Osteoblast (primary cell): ENCODE measurements at regions not wholly inside any gene's neighbourhood (a gene's known extent, or its start where the extent isn't known, plus 50 kb on each side); places are given as distances from the start of the nearest gene placed in this dataset.
A peak's percentile ranks its signal among the peaks of the same experiment; 100 is the strongest.

Experiments
- DNase-seq: peaks from one replicate; pipeline ENCODE4 v3.0.0; 2011; ENCODE audit warnings: low spot score, mixed read lengths; ENCODE audit not compliant: insufficient read length; ENCODE audit errors: missing footprints
- H2AFZ ChIP-seq: 2 replicates; pipeline ENCODE4 v1.6.0; 2011; ENCODE audit warnings: mild to moderate bottlenecking, low read length
- H3K27ac ChIP-seq: 2 replicates; pipeline ENCODE4 v1.5.1; 2011; ENCODE audit warnings: mild to moderate bottlenecking, low read depth, low read length, moderate library complexity
- H3K27me3 ChIP-seq: 2 replicates; pipeline ENCODE4 v1.6.0; 2012; ENCODE audit warnings: mild to moderate bottlenecking, control low read depth, inconsistent platforms, low read length, moderate library complexity; ENCODE audit not compliant: insufficient read depth
- H3K36me3 ChIP-seq: 2 replicates; pipeline ENCODE4 v1.5.1; 2011; ENCODE audit warnings: mild to moderate bottlenecking, low read length, control low read depth, moderate library complexity; ENCODE audit not compliant: insufficient read depth
- H3K4me1 ChIP-seq: 2 replicates; pipeline ENCODE4 v1.5.1; 2011; ENCODE audit warnings: mild to moderate bottlenecking, low read length, control low read depth, moderate library complexity; ENCODE audit not compliant: insufficient read depth
- H3K4me2 ChIP-seq: 2 replicates; pipeline ENCODE4 v1.6.0; 2011; ENCODE audit warnings: mild to moderate bottlenecking, low read length; ENCODE audit not compliant: insufficient read depth
- H3K4me3 ChIP-seq: fragments of 200-600 bp; sonication (generic); 3 replicates; pipeline ENCODE4 v1.5.1; 2012; ENCODE audit warnings: mild to moderate bottlenecking, low read length, inconsistent platforms; ENCODE audit not compliant: insufficient read depth
- H3K79me2 ChIP-seq: 2 replicates; pipeline ENCODE4 v1.6.0; 2012; ENCODE audit warnings: mild to moderate bottlenecking, low read length, control low read depth, inconsistent platforms; ENCODE audit not compliant: insufficient read depth
- H3K9me3 ChIP-seq: 2 replicates; pipeline ENCODE4 v1.5.1; 2011; ENCODE audit warnings: low read depth, low read length, control low read depth
- H4K20me1 ChIP-seq: 2 replicates; pipeline ENCODE4 v1.6.0; 2012; ENCODE audit warnings: mild to moderate bottlenecking, low read length, control low read depth; ENCODE audit not compliant: insufficient read depth
- TF ChIP-seq, protein P1 (sequence below): IDR thresholded peaks from 2 replicates; pipeline ENCODE4 v1.5.1; 2011; ENCODE audit warnings: mild to moderate bottlenecking, low read depth, low read length, moderate library complexity; ENCODE audit errors: extremely low read depth

DNA sequence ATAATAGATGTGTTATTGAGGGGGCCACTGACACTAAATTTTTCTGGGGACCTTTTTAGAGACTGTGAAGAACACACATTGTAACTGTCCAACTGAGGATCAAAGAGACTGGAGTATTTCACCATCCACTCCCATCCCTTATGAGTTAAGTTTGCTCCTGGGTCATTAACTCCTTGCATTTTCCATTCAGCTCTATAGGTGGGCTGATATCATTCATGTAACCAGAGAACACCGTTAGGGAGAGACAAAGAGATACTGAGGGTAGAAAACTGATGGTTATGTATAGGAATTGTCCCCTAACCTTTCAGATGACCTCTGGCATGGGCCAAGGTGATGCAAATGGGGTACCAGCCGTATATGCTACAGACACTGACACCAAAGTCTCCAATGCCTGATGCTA is 142.4 kb upstream of the TLR4 start:
- Histone ChIP-seq H3K4me3 (no peak overlapping the region), H2AFZ (no peak overlapping the region), H3K4me2 (no peak overlapping the region), H3K27me3 (no peaks in the 10 kb centered on the region), H3K79me2 (no peaks in the 10 kb centered on the region), H3K27ac (no peak overlapping the region), H4K20me1 (no peaks in the 10 kb centered on the region), H3K9me3 (no peaks in the 10 kb centered on the region), H3K36me3 (no peaks in the 10 kb centered on the region), H3K4me1 (no peaks in the 10 kb centered on the region)
- DNase-seq, result peak; percentile 42
- TF ChIP-seq, protein P1, sequence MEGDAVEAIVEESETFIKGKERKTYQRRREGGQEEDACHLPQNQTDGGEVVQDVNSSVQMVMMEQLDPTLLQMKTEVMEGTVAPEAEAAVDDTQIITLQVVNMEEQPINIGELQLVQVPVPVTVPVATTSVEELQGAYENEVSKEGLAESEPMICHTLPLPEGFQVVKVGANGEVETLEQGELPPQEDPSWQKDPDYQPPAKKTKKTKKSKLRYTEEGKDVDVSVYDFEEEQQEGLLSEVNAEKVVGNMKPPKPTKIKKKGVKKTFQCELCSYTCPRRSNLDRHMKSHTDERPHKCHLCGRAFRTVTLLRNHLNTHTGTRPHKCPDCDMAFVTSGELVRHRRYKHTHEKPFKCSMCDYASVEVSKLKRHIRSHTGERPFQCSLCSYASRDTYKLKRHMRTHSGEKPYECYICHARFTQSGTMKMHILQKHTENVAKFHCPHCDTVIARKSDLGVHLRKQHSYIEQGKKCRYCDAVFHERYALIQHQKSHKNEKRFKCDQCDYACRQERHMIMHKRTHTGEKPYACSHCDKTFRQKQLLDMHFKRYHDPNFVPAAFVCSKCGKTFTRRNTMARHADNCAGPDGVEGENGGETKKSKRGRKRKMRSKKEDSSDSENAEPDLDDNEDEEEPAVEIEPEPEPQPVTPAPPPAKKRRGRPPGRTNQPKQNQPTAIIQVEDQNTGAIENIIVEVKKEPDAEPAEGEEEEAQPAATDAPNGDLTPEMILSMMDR, result no peak

DNA sequence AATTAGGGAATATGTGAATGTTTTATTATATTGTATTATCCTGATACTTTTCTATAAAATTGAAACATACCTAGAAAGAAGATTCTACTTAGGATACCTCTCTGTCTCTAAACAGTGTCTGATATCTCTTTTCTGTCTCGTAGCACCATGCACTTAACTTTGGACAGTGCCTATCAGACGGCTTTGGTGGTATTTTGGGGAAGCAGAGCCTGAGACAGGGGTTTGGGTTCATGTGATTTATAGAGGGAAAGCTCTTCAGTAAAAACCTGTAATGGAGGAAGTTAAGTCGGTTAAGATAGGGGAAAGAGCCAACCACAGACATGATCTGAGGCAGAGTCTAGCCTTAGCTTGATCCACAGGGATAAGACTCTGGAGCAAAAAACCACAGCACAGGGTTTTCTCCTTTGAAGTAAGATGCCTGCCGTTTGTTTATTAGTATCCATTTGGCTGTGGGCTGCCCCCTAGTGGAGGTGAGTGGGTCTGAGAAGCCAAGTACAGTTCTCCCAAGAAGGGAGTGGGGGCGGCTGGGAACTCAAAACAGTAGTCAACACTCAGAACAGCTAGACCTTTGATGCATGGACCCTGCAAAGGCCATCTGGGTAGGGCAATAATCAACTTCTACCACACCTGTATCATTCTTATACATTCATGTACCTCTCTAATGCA is 141.2 kb upstream of the ASTN2 start:
- Histone ChIP-seq H3K79me2 (no peaks in the 10 kb centered on the region), H3K4me1 (no peaks in the 10 kb centered on the region), H3K27ac (no peak overlapping the region), H3K36me3 (no peaks in the 10 kb centered on the region), H2AFZ (no peak overlapping the region), H3K4me3 (no peak overlapping the region), H3K4me2 (no peak overlapping the region), H3K9me3 (no peaks in the 10 kb centered on the region), H3K27me3 (no peaks in the 10 kb centered on the region), H4K20me1 (no peaks in the 10 kb centered on the region)
- no peak for DNase-seq
- TF ChIP-seq, protein P1, result peak; percentile 38

DNA sequence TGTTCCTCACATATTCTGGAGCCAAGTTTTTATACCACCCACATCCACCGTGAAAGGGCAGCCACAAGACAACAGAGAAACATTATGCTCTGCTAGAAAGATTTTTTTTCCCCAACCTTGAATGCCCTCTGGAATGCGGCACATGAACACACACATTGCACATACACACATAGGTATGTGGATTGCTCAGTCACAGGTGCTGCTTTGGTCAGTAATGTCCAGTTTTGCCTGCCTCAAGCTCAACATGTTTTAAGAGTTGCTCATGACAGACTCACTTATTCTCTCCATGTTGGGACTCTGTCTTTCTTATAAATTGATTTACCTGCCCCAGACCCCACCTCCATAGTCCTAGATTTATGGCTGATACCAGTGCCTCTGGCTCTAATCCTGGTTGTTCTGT is 138.0 kb upstream of the ASTN2 start:
- Histone ChIP-seq H2AFZ (no peak overlapping the region), H3K79me2 (no peaks in the 10 kb centered on the region), H3K36me3 (no peaks in the 10 kb centered on the region), H3K27ac (no peak overlapping the region), H4K20me1 (no peaks in the 10 kb centered on the region), H3K4me3 (no peak overlapping the region), H3K4me1 (no peaks in the 10 kb centered on the region), H3K27me3 (no peaks in the 10 kb centered on the region), H3K9me3 (no peaks in the 10 kb centered on the region), H3K4me2 (no peak overlapping the region)
- no peak for DNase-seq
- TF ChIP-seq, protein P1, result no peak

DNA sequence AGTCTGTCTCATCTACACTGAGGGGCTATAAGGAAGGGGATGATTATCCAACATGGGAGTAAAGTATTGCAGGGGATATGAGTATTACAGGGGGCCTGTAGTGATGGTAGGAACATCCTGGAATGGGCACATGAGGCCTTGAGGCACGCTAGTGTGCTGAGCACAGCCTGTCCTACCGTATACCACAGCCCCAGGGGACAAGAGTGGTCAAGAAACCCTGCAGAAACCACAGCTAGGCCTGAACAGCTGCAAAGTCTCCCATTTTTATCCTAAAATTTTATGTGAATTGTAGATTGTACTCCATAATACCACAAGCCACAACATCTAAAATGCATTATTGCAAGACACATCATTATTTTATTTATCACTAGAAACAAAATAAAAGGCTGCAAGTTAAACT is 136.3 kb upstream of the ASTN2 start:
- Histone ChIP-seq H3K4me2 (no peak overlapping the region), H3K27ac (no peak overlapping the region), H3K36me3 (no peaks in the 10 kb centered on the region), H4K20me1 (no peaks in the 10 kb centered on the region), H3K4me3 (no peak overlapping the region), H2AFZ (no peak overlapping the region), H3K9me3 (no peaks in the 10 kb centered on the region), H3K4me1 (no peaks in the 10 kb centered on the region), H3K79me2 (no peaks in the 10 kb centered on the region), H3K27me3 (no peaks in the 10 kb centered on the region)
- no peak for DNase-seq
- TF ChIP-seq, protein P1, result no peak
